ENCODE measurements at regions not wholly inside any gene's neighbourhood (a gene's known extent, or its start where the extent isn't known, plus 50 kb on each side); places are given as distances from the start of the nearest gene placed in this dataset.

DNA sequence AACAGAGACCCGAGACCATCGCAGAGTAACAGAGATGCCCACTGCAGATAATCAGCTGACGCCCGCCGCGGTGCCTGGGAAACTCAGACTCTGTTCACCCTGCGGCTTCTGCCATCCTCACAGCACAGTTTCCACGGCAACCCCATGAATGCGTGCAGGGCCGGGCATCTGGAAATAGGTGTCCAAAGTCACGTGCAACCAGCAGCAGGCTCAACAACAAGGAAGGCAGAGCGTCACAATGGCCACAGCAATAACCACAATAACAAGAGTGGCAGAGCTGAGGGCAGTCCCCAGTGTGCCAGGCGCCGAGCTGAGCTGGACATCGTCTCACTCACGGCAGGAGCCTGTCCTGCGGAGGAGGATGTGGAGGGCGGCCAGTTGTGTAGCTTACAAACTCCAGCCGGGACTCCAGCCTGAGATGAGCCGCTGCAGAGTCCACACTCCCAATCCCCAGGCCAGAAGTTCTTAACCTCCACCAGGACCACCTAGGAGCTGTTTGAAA is 102.0 kb downstream of the CRYAA start:
- no peaks in the 10 kb centered on the region for H3K4me1 ChIP-seq (ENCODE audit: control insufficient read depth, insufficient read depth, low read length)
- H3K36me3 ChIP-seq (ENCODE audit: control insufficient read depth in 2 of 2, insufficient read depth in 2 of 2, low read length in 2 of 2): no peaks in the 10 kb centered on the region
- no peak overlapping the region for H3K4me3 ChIP-seq (ENCODE audit: low read length in 2 of 2)
- H3K27ac ChIP-seq (ENCODE audit: low read length): no peak overlapping the region
- H3K9ac ChIP-seq (ENCODE audit: low read length in 2 of 2): no peak overlapping the region
- H3K9me3 ChIP-seq (ENCODE audit: control insufficient read depth in 2 of 2, low read length in 2 of 2): no peaks in the 10 kb centered on the region
- peaks cover 27 to 34% of the 10 kb centered on the region in 2 donors for H3K27me3 ChIP-seq (ENCODE audit: control insufficient read depth in 1 of 2, insufficient read depth in 2 of 2, low read length in 2 of 2)

GRCh38 chr21:43269957-43270705 is 101.3 kb downstream of the CRYAA start:
- H3K27ac ChIP-seq (ENCODE audit: low read length): no peak overlapping the region
- no peaks in the 10 kb centered on the region for H3K9me3 ChIP-seq (ENCODE audit: control insufficient read depth in 2 of 2, low read length in 2 of 2)
- no peaks in the 10 kb centered on the region for H3K4me1 ChIP-seq (ENCODE audit: control insufficient read depth, insufficient read depth, low read length)
- H3K36me3 ChIP-seq (ENCODE audit: control insufficient read depth in 2 of 2, insufficient read depth in 2 of 2, low read length in 2 of 2): no peaks in the 10 kb centered on the region
- H3K9ac ChIP-seq (ENCODE audit: low read length in 2 of 2): no peak overlapping the region
- no peak overlapping the region for H3K4me3 ChIP-seq (ENCODE audit: low read length in 2 of 2)
- peaks cover 22 to 31% of the 10 kb centered on the region in 2 donors for H3K27me3 ChIP-seq (ENCODE audit: control insufficient read depth in 1 of 2, insufficient read depth in 2 of 2, low read length in 2 of 2)

- Histone ChIP-seq H3K36me3 (ENCODE audit: control insufficient read depth in 2 of 2, insufficient read depth in 2 of 2, low read length in 2 of 2) (no peaks in the 10 kb centered on the region), H3K4me3 (ENCODE audit: low read length in 2 of 2) (no peak overlapping the region), H3K27ac (ENCODE audit: low read length) (no peak overlapping the region), H3K9me3 (ENCODE audit: control insufficient read depth in 2 of 2, low read length in 2 of 2) (no peaks in the 10 kb centered on the region), H3K9ac (ENCODE audit: low read length in 2 of 2) (no peak overlapping the region), H3K27me3 (ENCODE audit: control insufficient read depth in 1 of 2, insufficient read depth in 2 of 2, low read length in 2 of 2) (peaks cover 22 to 27% of the 10 kb centered on the region in 2 donors), H3K4me1 (ENCODE audit: control insufficient read depth, insufficient read depth, low read length) (no peaks in the 10 kb centered on the region)
Observed at GRCh38 chr21:43269440-43269839, 100.6 kb downstream of the CRYAA start.

DNA sequence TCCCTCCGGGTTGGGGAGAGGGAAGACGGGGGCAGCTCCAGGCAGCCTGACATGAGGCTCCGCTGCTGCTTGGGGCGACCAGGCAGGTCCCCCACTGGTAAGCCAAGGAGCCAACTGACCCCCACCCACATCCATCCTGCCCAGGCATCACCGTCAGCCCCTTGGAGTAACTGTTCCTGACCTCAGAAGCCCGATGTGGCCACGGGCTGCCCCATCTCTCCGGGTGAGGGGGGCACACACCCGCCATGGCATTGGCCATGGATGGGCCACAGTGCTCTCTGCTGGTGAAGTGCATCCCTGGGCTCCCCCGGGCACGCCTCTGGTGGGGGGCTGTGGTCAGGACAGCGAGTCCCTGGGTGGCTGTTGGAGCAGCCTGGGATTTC is 100.0 kb downstream of the CRYAA start:
- H3K9ac ChIP-seq (ENCODE audit: low read length in 2 of 2): no peak overlapping the region
- no peak overlapping the region for H3K4me3 ChIP-seq (ENCODE audit: low read length in 2 of 2)
- H3K27ac ChIP-seq (ENCODE audit: low read length): no peak overlapping the region
- peaks cover 22 to 24% of the 10 kb centered on the region in 2 donors for H3K27me3 ChIP-seq (ENCODE audit: control insufficient read depth in 1 of 2, insufficient read depth in 2 of 2, low read length in 2 of 2)
- no peaks in the 10 kb centered on the region for H3K9me3 ChIP-seq (ENCODE audit: control insufficient read depth in 2 of 2, low read length in 2 of 2)
- no peaks in the 10 kb centered on the region for H3K36me3 ChIP-seq (ENCODE audit: control insufficient read depth in 2 of 2, insufficient read depth in 2 of 2, low read length in 2 of 2)
- H3K4me1 ChIP-seq (ENCODE audit: control insufficient read depth, insufficient read depth, low read length): no peaks in the 10 kb centered on the region

GRCh38 chr21:43268086-43268803 is 99.4 kb downstream of the CRYAA start:
- Histone ChIP-seq H3K4me1 (ENCODE audit: control insufficient read depth, insufficient read depth, low read length) (no peaks in the 10 kb centered on the region), H3K36me3 (ENCODE audit: control insufficient read depth in 2 of 2, insufficient read depth in 2 of 2, low read length in 2 of 2) (no peaks in the 10 kb centered on the region), H3K9me3 (ENCODE audit: control insufficient read depth in 2 of 2, low read length in 2 of 2) (no peaks in the 10 kb centered on the region), H3K4me3 (ENCODE audit: low read length in 2 of 2) (no peak overlapping the region), H3K9ac (ENCODE audit: low read length in 2 of 2) (no peak overlapping the region), H3K27ac (ENCODE audit: low read length) (no peak overlapping the region), H3K27me3 (ENCODE audit: control insufficient read depth in 1 of 2, insufficient read depth in 2 of 2, low read length in 2 of 2) (peaks cover 22% of the 10 kb centered on the region in 2 donors)

- Histone ChIP-seq H3K9ac (ENCODE audit: low read length in 2 of 2) (no peak overlapping the region), H3K4me1 (ENCODE audit: control insufficient read depth, insufficient read depth, low read length) (peaks cover 1% of the 10 kb centered on the region), H3K27me3 (ENCODE audit: control insufficient read depth in 1 of 2, insufficient read depth in 2 of 2, low read length in 2 of 2) (peaks cover 16 to 18% of the 10 kb centered on the region in 2 donors), H3K36me3 (ENCODE audit: control insufficient read depth in 2 of 2, insufficient read depth in 2 of 2, low read length in 2 of 2) (no peaks in the 10 kb centered on the region), H3K27ac (ENCODE audit: low read length) (no peak overlapping the region), H3K4me3 (ENCODE audit: low read length in 2 of 2) (no peak overlapping the region), H3K9me3 (ENCODE audit: control insufficient read depth in 2 of 2, low read length in 2 of 2) (no peaks in the 10 kb centered on the region)
Observed at GRCh38 chr21:43267391-43268085, 98.7 kb downstream of the CRYAA start.

DNA sequence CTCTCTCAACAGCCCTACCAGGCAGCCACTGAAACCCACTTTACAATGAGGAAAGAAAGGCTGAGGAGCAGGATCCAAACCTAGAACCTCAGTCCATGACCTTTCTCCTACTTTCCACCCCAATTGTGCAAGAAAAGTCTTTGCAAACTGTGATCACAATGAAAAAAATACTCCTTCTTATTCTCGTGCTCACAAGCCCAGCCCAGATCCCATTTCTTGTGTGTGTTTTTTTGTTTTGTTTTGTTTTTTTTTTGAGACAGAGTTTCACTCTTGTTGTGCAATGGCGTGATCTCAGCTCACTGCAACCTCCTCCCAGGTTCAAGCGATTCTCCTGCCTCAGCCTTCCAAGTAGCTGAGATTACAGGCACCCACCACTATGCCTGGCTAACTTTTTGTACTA is 97.7 kb downstream of the CRYAA start:
- no peak overlapping the region for H3K4me3 ChIP-seq (ENCODE audit: low read length in 2 of 2)
- H3K4me1 ChIP-seq (ENCODE audit: control insufficient read depth, insufficient read depth, low read length): peaks cover 3% of the 10 kb centered on the region
- no peak overlapping the region for H3K9ac ChIP-seq (ENCODE audit: low read length in 2 of 2)
- no peaks in the 10 kb centered on the region for H3K36me3 ChIP-seq (ENCODE audit: control insufficient read depth in 2 of 2, insufficient read depth in 2 of 2, low read length in 2 of 2)
- H3K27ac ChIP-seq (ENCODE audit: low read length): no peak overlapping the region
- H3K9me3 ChIP-seq (ENCODE audit: control insufficient read depth in 2 of 2, low read length in 2 of 2): no peaks in the 10 kb centered on the region
- H3K27me3 ChIP-seq (ENCODE audit: control insufficient read depth in 1 of 2, insufficient read depth in 2 of 2, low read length in 2 of 2): peaks cover 10 to 16% of the 10 kb centered on the region in 2 donors

DNA sequence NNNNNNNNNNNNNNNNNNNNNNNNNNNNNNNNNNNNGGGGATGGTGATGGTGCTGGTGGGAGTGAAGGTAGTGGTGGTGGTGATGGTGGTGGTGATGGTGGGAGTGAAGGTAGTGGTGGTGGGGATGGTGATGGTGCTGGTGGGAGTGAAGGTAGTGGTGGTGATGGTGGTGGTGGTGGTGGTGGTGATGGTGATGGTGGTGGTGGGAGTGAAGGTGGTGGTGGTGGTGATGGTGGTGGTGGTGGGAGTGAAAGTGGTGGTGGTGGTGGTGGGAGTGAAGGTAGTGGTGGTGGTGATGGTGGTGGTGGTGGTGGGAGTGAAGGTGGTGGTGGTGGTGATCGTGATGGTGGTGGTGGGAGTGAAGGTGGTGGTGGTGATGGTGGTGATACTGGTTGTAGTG is 93.6 kb downstream of the CRYAA start:
- Histone ChIP-seq H3K9ac (ENCODE audit: low read length in 2 of 2) (no peak overlapping the region), H3K4me1 (ENCODE audit: control insufficient read depth, insufficient read depth, low read length) (peaks cover 3% of the 10 kb centered on the region), H3K9me3 (ENCODE audit: control insufficient read depth in 2 of 2, low read length in 2 of 2) (no peaks in the 10 kb centered on the region), H3K36me3 (ENCODE audit: control insufficient read depth in 2 of 2, insufficient read depth in 2 of 2, low read length in 2 of 2) (no peaks in the 10 kb centered on the region), H3K4me3 (ENCODE audit: low read length in 2 of 2) (no peak overlapping the region), H3K27ac (ENCODE audit: low read length) (no peak overlapping the region), H3K27me3 (ENCODE audit: control insufficient read depth in 1 of 2, insufficient read depth in 2 of 2, low read length in 2 of 2) (no peaks in the 10 kb centered on the region)

Measured in stomach smooth muscle (tissue), 2 donors.